ENCODE measurements at regions not wholly inside any gene's neighbourhood (a gene's known extent, or its start where the extent isn't known, plus 50 kb on each side); places are given as distances from the start of the nearest gene placed in this dataset.

- TF ChIP-seq CTCF (IDR thresholded peaks at IDR 0.05) (no peak), POLR2A (IDR thresholded peaks at IDR 0.05) (no peak)
Measured at GRCh38 chr12:72197790-72198189, 74.4 kb upstream of the TRHDE start.
